Activated CD8-positive, alpha-beta memory T cell treated with anti-CD3 and anti-CD28 coated beads, Interleukin-2, amount 10 ng/mL, durations not matched to agents 7 days and 5 days (primary cell): ENCODE measurements at regions not wholly inside any gene's neighbourhood (a gene's known extent, or its start where the extent isn't known, plus 50 kb on each side); places are given as distances from the start of the nearest gene placed in this dataset.

ENCODE experiments used
- ATAC-seq: fragments of 150-1000 bp; cut with Tn5 transposase; one replicate; pipeline ENCODE4 v1.10.0; 2021; ENCODE audit warnings: moderate library complexity
- CTCF ChIA-PET: fragments of 350-600 bp; sonication (Branson Sonifier 250); formaldehyde crosslinking; loops from one replicate; lab custom pipeline; 2021; ENCODE audit warnings: antibody characterized with exemption; lab: Charles Lee
- DNase-seq: peaks from one replicate; pipeline ENCODE4 v3.0.0-alpha.2; 2020
- H3K27ac Mint-ChIP-seq: one replicate; pipeline ENCODE4 v1.8.0; 2021; ENCODE audit warnings: mild to moderate bottlenecking, mixed read lengths
- H3K27me3 Mint-ChIP-seq: one replicate; pipeline ENCODE4 v1.8.0; 2021; ENCODE audit warnings: mixed read lengths
- H3K36me3 Mint-ChIP-seq: one replicate; pipeline ENCODE4 v1.8.0; 2021; ENCODE audit warnings: mild to moderate bottlenecking, mixed read lengths
- H3K4me1 Mint-ChIP-seq: one replicate; pipeline ENCODE4 v1.8.0; 2021; ENCODE audit warnings: mixed read lengths
- H3K4me3 Mint-ChIP-seq: one replicate; pipeline ENCODE4 v1.8.0; 2021; ENCODE audit warnings: mild to moderate bottlenecking, moderate library complexity, mixed read lengths
- H3K9me3 Mint-ChIP-seq: one replicate; pipeline ENCODE4 v1.8.0; 2022; ENCODE audit warnings: low read depth, mixed read lengths

GRCh38 chr12:62129291-62129690 is 130.9 kb upstream of the USP15 start:
- Mint-ChIP-seq H3K9me3 (no peaks in the 10 kb centered on the region), H3K36me3 (no peaks in the 10 kb centered on the region), H3K27me3 (peaks cover 10% of the 10 kb centered on the region), H3K4me1 (no peaks in the 10 kb centered on the region), H3K4me3 (no peak overlapping the region), H3K27ac (no peak overlapping the region)
- no peak for ATAC-seq
- DNase-seq: no peak
- CTCF ChIA-PET: no interaction called here

GRCh38 chr12:62130402-62130801 is 129.8 kb upstream of the USP15 start:
- DNase-seq (no peak), ATAC-seq (no peak)
- Mint-ChIP-seq H3K36me3 (no peaks in the 10 kb centered on the region), H3K27ac (no peak overlapping the region), H3K9me3 (no peaks in the 10 kb centered on the region), H3K27me3 (peaks cover 18% of the 10 kb centered on the region), H3K4me3 (no peak overlapping the region), H3K4me1 (no peaks in the 10 kb centered on the region)
- CTCF ChIA-PET: no interaction called here

- Mint-ChIP-seq H3K36me3 (no peaks in the 10 kb centered on the region), H3K27me3 (peaks cover 19% of the 10 kb centered on the region), H3K9me3 (no peaks in the 10 kb centered on the region), H3K4me3 (no peak overlapping the region), H3K4me1 (no peaks in the 10 kb centered on the region), H3K27ac (no peak overlapping the region)
- DNase-seq (no peak), ATAC-seq (no peak)
- CTCF ChIA-PET: no interaction called here
These were observed 129.2 kb upstream of the USP15 start for GRCh38 chr12:62130834-62131552.

GRCh38 chr12:62133440-62133839 is 126.8 kb upstream of the USP15 start:
- Mint-ChIP-seq H3K9me3 (no peaks in the 10 kb centered on the region), H3K4me1 (no peaks in the 10 kb centered on the region), H3K36me3 (no peaks in the 10 kb centered on the region), H3K4me3 (no peak overlapping the region), H3K27ac (no peak overlapping the region), H3K27me3 (peaks cover 25% of the 10 kb centered on the region)
- CTCF ChIA-PET: no interaction called here
- DNase-seq (no peak), ATAC-seq (no peak)

- Mint-ChIP-seq H3K27me3 (peaks cover 19% of the 10 kb centered on the region), H3K27ac (no peak overlapping the region), H3K36me3 (no peaks in the 10 kb centered on the region), H3K9me3 (no peaks in the 10 kb centered on the region), H3K4me3 (no peak overlapping the region), H3K4me1 (no peaks in the 10 kb centered on the region)
- CTCF ChIA-PET: no interaction called here
- DNase-seq (no peak), ATAC-seq (no peak)
These were observed 124.5 kb upstream of the USP15 start for GRCh38 chr12:62135553-62136200.

- Mint-ChIP-seq H3K4me1 (no peaks in the 10 kb centered on the region), H3K27ac (no peak overlapping the region), H3K36me3 (no peaks in the 10 kb centered on the region), H3K9me3 (no peaks in the 10 kb centered on the region), H3K27me3 (peaks cover 19% of the 10 kb centered on the region), H3K4me3 (no peak overlapping the region)
- ATAC-seq: no peak
- CTCF ChIA-PET: no interaction called here
- DNase-seq: no peak
These were observed 123.7 kb upstream of the USP15 start for GRCh38 chr12:62136496-62136895.

- CTCF ChIA-PET: no interaction called here
- Mint-ChIP-seq H3K36me3 (no peaks in the 10 kb centered on the region), H3K27ac (no peak overlapping the region), H3K4me1 (no peaks in the 10 kb centered on the region), H3K9me3 (no peaks in the 10 kb centered on the region), H3K4me3 (no peak overlapping the region), H3K27me3 (peaks cover 23% of the 10 kb centered on the region)
- ATAC-seq: no peak
- no peak for DNase-seq
These were observed 121.7 kb upstream of the USP15 start for GRCh38 chr12:62138527-62138926.

- Mint-ChIP-seq H3K27me3 (peaks cover 5% of the 10 kb centered on the region), H3K4me3 (no peak overlapping the region), H3K36me3 (no peaks in the 10 kb centered on the region), H3K9me3 (no peaks in the 10 kb centered on the region), H3K4me1 (no peaks in the 10 kb centered on the region), H3K27ac (no peak overlapping the region)
- DNase-seq: no peak
- ATAC-seq: no peak
- CTCF ChIA-PET: no interaction called here
These were observed 113.9 kb upstream of the USP15 start for GRCh38 chr12:62146318-62146717.

- CTCF ChIA-PET: no interaction called here
- Mint-ChIP-seq H3K27ac (no peak overlapping the region), H3K9me3 (no peaks in the 10 kb centered on the region), H3K36me3 (no peaks in the 10 kb centered on the region), H3K4me3 (no peak overlapping the region), H3K27me3 (peaks cover 16% of the 10 kb centered on the region), H3K4me1 (no peaks in the 10 kb centered on the region)
- ATAC-seq (no peak), DNase-seq (no peak)
These were observed 102.2 kb upstream of the USP15 start for GRCh38 chr12:62158013-62158412.

- no peaks in the 10 kb centered on the region for H3K36me3 Mint-ChIP-seq
- peaks cover 18% of the 10 kb centered on the region for H3K27me3 Mint-ChIP-seq
- DNase-seq (no peak), ATAC-seq (no peak)
- H3K4me1 Mint-ChIP-seq: no peaks in the 10 kb centered on the region
- H3K27ac Mint-ChIP-seq: no peak overlapping the region
- CTCF ChIA-PET: no interaction called here
- no peak overlapping the region for H3K4me3 Mint-ChIP-seq
- H3K9me3 Mint-ChIP-seq: no peaks in the 10 kb centered on the region
These were observed 101.5 kb upstream of the USP15 start for GRCh38 chr12:62158461-62159360.

- peaks cover 24% of the 10 kb centered on the region for H3K27me3 Mint-ChIP-seq
- no peak overlapping the region for H3K27ac Mint-ChIP-seq
- no peak overlapping the region for H3K4me3 Mint-ChIP-seq
- CTCF ChIA-PET: no interaction called here
- no peak for DNase-seq
- no peaks in the 10 kb centered on the region for H3K9me3 Mint-ChIP-seq
- H3K36me3 Mint-ChIP-seq: no peaks in the 10 kb centered on the region
- no peak for ATAC-seq
- no peaks in the 10 kb centered on the region for H3K4me1 Mint-ChIP-seq
These were observed 98.0 kb upstream of the USP15 start for GRCh38 chr12:62162214-62162613.

- Mint-ChIP-seq H3K27ac (no peak overlapping the region), H3K4me1 (no peaks in the 10 kb centered on the region), H3K4me3 (no peak overlapping the region), H3K9me3 (no peaks in the 10 kb centered on the region), H3K27me3 (peaks cover 24% of the 10 kb centered on the region), H3K36me3 (no peaks in the 10 kb centered on the region)
- CTCF ChIA-PET: no interaction called here
- no peak for ATAC-seq
- no peak for DNase-seq
These were observed 96.8 kb upstream of the USP15 start for GRCh38 chr12:62163368-62163767.

GRCh38 chr12:62164036-62164435 is 96.2 kb upstream of the USP15 start:
- CTCF ChIA-PET: no interaction called here
- no peaks in the 10 kb centered on the region for H3K36me3 Mint-ChIP-seq
- ATAC-seq: no peak

GRCh38 chr12:62166525-62166924 is 93.7 kb upstream of the USP15 start:
- CTCF ChIA-PET: no interaction called here
- Mint-ChIP-seq H3K27ac (no peak overlapping the region), H3K4me3 (no peak overlapping the region), H3K36me3 (no peaks in the 10 kb centered on the region), H3K4me1 (no peaks in the 10 kb centered on the region), H3K9me3 (no peaks in the 10 kb centered on the region), H3K27me3 (peaks cover 12% of the 10 kb centered on the region)
- ATAC-seq (no peak), DNase-seq (no peak)

More at GRCh38 chr12:62164036-62164435, 96.2 kb upstream of the USP15 start:
- no peak overlapping the region for H3K27ac Mint-ChIP-seq
- no peak overlapping the region for H3K4me3 Mint-ChIP-seq
- no peak for DNase-seq
- no peaks in the 10 kb centered on the region for H3K9me3 Mint-ChIP-seq
- peaks cover 22% of the 10 kb centered on the region for H3K27me3 Mint-ChIP-seq
- no peaks in the 10 kb centered on the region for H3K4me1 Mint-ChIP-seq
